Astrocyte (in vitro differentiated cells and primary cell): ENCODE measurements at regions not wholly inside any gene's neighbourhood (a gene's known extent, or its start where the extent isn't known, plus 50 kb on each side); places are given as distances from the start of the nearest gene placed in this dataset.

Experiments used
- DNase-seq: peaks from one replicate; pipeline ENCODE4 v3.0.0-alpha.2; 2010; ENCODE audit warnings: low read depth
- FAIRE-seq: peaks from 2 replicates; lab custom pipeline; 2011; peaks lifted over from hg19 to GRCh38; lab: Jason Lieb, UNC
- H2AFZ ChIP-seq: 2 replicates; pipeline ENCODE4 v1.6.0; 2012; ENCODE audit warnings: low read depth, low read length, inconsistent platforms
- H3K27ac ChIP-seq: 2 replicates; pipeline ENCODE4 v1.5.1; 2011; ENCODE audit warnings: low read depth, low read length, inconsistent platforms
- H3K27me3 ChIP-seq: 2 replicates; pipeline ENCODE4 v1.6.0; 2011; ENCODE audit warnings: low read length, inconsistent platforms; ENCODE audit not compliant: insufficient read depth
- H3K36me3 ChIP-seq: 2 replicates; pipeline ENCODE4 v1.5.1; 2011; ENCODE audit warnings: low read length, inconsistent platforms; ENCODE audit not compliant: insufficient read depth
- H3K4me1 ChIP-seq: 2 replicates; pipeline ENCODE4 v1.5.1; 2011; ENCODE audit warnings: low read length, inconsistent platforms; ENCODE audit not compliant: insufficient read depth
- H3K4me2 ChIP-seq: 2 replicates; pipeline ENCODE4 v1.6.0; 2012; ENCODE audit warnings: low read length, inconsistent platforms
- H3K4me3 ChIP-seq: 2 replicates; pipeline ENCODE4 v1.5.1; 2011; ENCODE audit warnings: low read depth, mild to moderate bottlenecking, low read length, inconsistent platforms; ENCODE audit not compliant: insufficient read depth
- H3K79me2 ChIP-seq: 2 replicates; pipeline ENCODE4 v1.6.0; 2012; ENCODE audit warnings: mild to moderate bottlenecking, low read length, inconsistent platforms; ENCODE audit not compliant: insufficient read depth
- H3K9ac ChIP-seq: 2 replicates; pipeline ENCODE4 v1.6.0; 2012; ENCODE audit warnings: mild to moderate bottlenecking, low read length, inconsistent platforms
- H3K9me3 ChIP-seq: 2 replicates; pipeline ENCODE4 v1.5.1; 2012; ENCODE audit warnings: low read depth, mild to moderate bottlenecking, low read length, inconsistent platforms; ENCODE audit not compliant: insufficient read depth
- H4K20me1 ChIP-seq: 2 replicates; pipeline ENCODE4 v1.6.0; 2012; ENCODE audit warnings: low read length, inconsistent platforms; ENCODE audit not compliant: insufficient read depth
- H3K27ac Mint-ChIP-seq: one replicate; pipeline ENCODE4 v1.8.0; 2021; ENCODE audit warnings: mild to moderate bottlenecking, mixed read lengths; ENCODE audit not compliant: unreplicated experiment
- H3K27me3 Mint-ChIP-seq: one replicate; pipeline ENCODE4 v1.8.0; 2021; ENCODE audit warnings: low read depth, mixed read lengths; ENCODE audit not compliant: unreplicated experiment
- H3K36me3 Mint-ChIP-seq: one replicate; pipeline ENCODE4 v1.8.0; 2021; ENCODE audit warnings: low read depth, mixed read lengths; ENCODE audit not compliant: unreplicated experiment
- H3K4me1 Mint-ChIP-seq: one replicate; pipeline ENCODE4 v1.8.0; 2021; ENCODE audit warnings: low read depth, mixed read lengths; ENCODE audit not compliant: unreplicated experiment
- H3K4me3 Mint-ChIP-seq: one replicate; pipeline ENCODE4 v1.8.0; 2021; ENCODE audit warnings: mild to moderate bottlenecking, moderate library complexity, mixed read lengths; ENCODE audit not compliant: unreplicated experiment
- H3K9me3 Mint-ChIP-seq: one replicate; pipeline ENCODE4 v1.8.0; 2021; ENCODE audit warnings: mild to moderate bottlenecking, mixed read lengths; ENCODE audit not compliant: unreplicated experiment
- CTCF ChIP-seq: IDR thresholded peaks from 2 replicates; pipeline ENCODE4 v1.5.1; 2011; ENCODE audit warnings: low read depth, mild to moderate bottlenecking, inconsistent platforms, low read length, moderate library complexity; ENCODE audit not compliant: insufficient read depth
- EZH2 ChIP-seq: IDR thresholded peaks from 2 replicates; pipeline ENCODE4 v1.6.1; 2012; ENCODE audit warnings: mild to moderate bottlenecking, low read length, inconsistent platforms; ENCODE audit not compliant: insufficient read depth

- no peaks in the 10 kb centered on the region for H3K9me3 ChIP-seq
- FAIRE-seq (no peak), DNase-seq (peak; percentile 99)
- no peak overlapping the region for H3K4me3 ChIP-seq
- H3K9ac ChIP-seq: peak overlapping the region; percentile 45
- H3K27me3 ChIP-seq: no peaks in the 10 kb centered on the region
- peak overlapping the region; percentile 42 for H3K4me2 ChIP-seq
- peaks cover 27% of the 10 kb centered on the region for H3K4me1 ChIP-seq
- H3K36me3 ChIP-seq: no peaks in the 10 kb centered on the region
- H4K20me1 ChIP-seq: no peaks in the 10 kb centered on the region
- Mint-ChIP-seq H3K4me3 (no peak overlapping the region), H3K36me3 (no peaks in the 10 kb centered on the region), H3K27ac (no peak overlapping the region), H3K4me1 (no peaks in the 10 kb centered on the region), H3K27me3 (no peaks in the 10 kb centered on the region), H3K9me3 (peaks cover 2% of the 10 kb centered on the region)
- H3K79me2 ChIP-seq: no peaks in the 10 kb centered on the region
- TF ChIP-seq EZH2: no peak
- no peak for TF ChIP-seq CTCF
- H2AFZ ChIP-seq: no peak overlapping the region
- H3K27ac ChIP-seq: peak overlapping the region; percentile 80
These were observed 616.3 kb upstream of the TMEM132C start for GRCh38 chr12:127650626-127651025.

GRCh38 chr12:127652281-127652680 is 614.7 kb upstream of the TMEM132C start:
- FAIRE-seq: no peak
- Mint-ChIP-seq H3K4me3 (no peak overlapping the region), H3K27ac (no peak overlapping the region), H3K9me3 (peaks cover 2% of the 10 kb centered on the region), H3K36me3 (no peaks in the 10 kb centered on the region), H3K4me1 (no peaks in the 10 kb centered on the region), H3K27me3 (no peaks in the 10 kb centered on the region)
- Histone ChIP-seq H3K4me3 (no peak overlapping the region), H3K9me3 (no peaks in the 10 kb centered on the region), H3K4me1 (peaks cover 44% of the 10 kb centered on the region), H3K4me2 (no peak overlapping the region), H2AFZ (no peak overlapping the region), H3K27me3 (no peaks in the 10 kb centered on the region), H3K27ac (no peak overlapping the region), H3K79me2 (no peaks in the 10 kb centered on the region), H4K20me1 (no peaks in the 10 kb centered on the region), H3K36me3 (no peaks in the 10 kb centered on the region), H3K9ac (no peak overlapping the region)
- DNase-seq: peak; percentile 51
- TF ChIP-seq EZH2: no peak
- TF ChIP-seq CTCF: no peak

- Mint-ChIP-seq H3K27ac (no peak overlapping the region), H3K36me3 (no peaks in the 10 kb centered on the region), H3K27me3 (no peaks in the 10 kb centered on the region), H3K4me1 (no peaks in the 10 kb centered on the region), H3K9me3 (peaks cover 2% of the 10 kb centered on the region), H3K4me3 (no peak overlapping the region)
- H3K4me1 ChIP-seq: peaks cover 46% of the 10 kb centered on the region
- H3K4me2 ChIP-seq: peak overlapping the region; percentile 65
- peak overlapping the region; percentile 49 for H3K9ac ChIP-seq
- DNase-seq: no peak
- H4K20me1 ChIP-seq: no peaks in the 10 kb centered on the region
- no peak overlapping the region for H3K4me3 ChIP-seq
- H3K9me3 ChIP-seq: no peaks in the 10 kb centered on the region
- no peaks in the 10 kb centered on the region for H3K79me2 ChIP-seq
- no peak overlapping the region for H2AFZ ChIP-seq
- no peak for FAIRE-seq
- peak overlapping the region; percentile 86 for H3K27ac ChIP-seq
- H3K27me3 ChIP-seq: no peaks in the 10 kb centered on the region
- TF ChIP-seq CTCF (no peak), EZH2 (no peak)
- H3K36me3 ChIP-seq: no peaks in the 10 kb centered on the region
These were observed 612.5 kb upstream of the TMEM132C start for GRCh38 chr12:127654383-127654985.
